T-cell (primary cell): ENCODE measurements at regions not wholly inside any gene's neighbourhood (a gene's known extent, or its start where the extent isn't known, plus 50 kb on each side); places are given as distances from the start of the nearest gene placed in this dataset.

Experiments
- ATAC-seq, 4 experiments: fragments of 200-7000 bp in 3 of 4; fragments of 150-1000 bp in 1 of 4; cut with Tn5 transposase; replicated peaks in 1 of 4; 1 replicate in 3 of 4; 2 replicates in 1 of 4; pipeline ENCODE4 v1.10.0; 2021; ENCODE audit warnings: moderate library complexity in 3 of 4, mild to moderate bottlenecking in 2 of 4, moderate number of reproducible peaks in 1 of 4
- CTCF ChIA-PET, 2 donors: fragments of 300-600 bp; sonication (Branson Sonifier 250); formaldehyde crosslinking; loops; one replicate each; lab custom pipeline; 2022; ENCODE audit warnings: antibody characterized with exemption in 2 of 2; lab: Charles Lee
- POLR2A ChIA-PET, 2 donors: fragments of 300-600 bp; sonication (Branson Sonifier 250); formaldehyde crosslinking; loops; one replicate each; lab custom pipeline; 2022; ENCODE audit warnings: antibody characterized with exemption in 2 of 2; lab: Charles Lee
- DNase-seq, 35 experiments: peaks; one replicate each; pipeline versions ENCODE4 v3.0.0 to v3.0.0-alpha.2; 2013 to 2023
- H3K27ac ChIP-seq: one replicate; pipeline ENCODE4 v1.5.1; 2013; ENCODE audit warnings: low read length
- H3K27me3 ChIP-seq, 2 experiments: replicated peaks in 1 of 2; 1 replicate in 1 of 2; 2 replicates in 1 of 2; pipeline versions ENCODE4 v1.6.1 to v1.7.0; 2013; ENCODE audit warnings: low read length in 1 of 2, mixed read lengths in 1 of 2; ENCODE audit not compliant: control insufficient read depth in 2 of 2, insufficient read depth in 2 of 2; ENCODE audit errors: extremely low read depth in 1 of 2
- H3K36me3 ChIP-seq, 2 donors: 1 replicate in 1 of 2; 2 replicates in 1 of 2; pipeline versions ENCODE4 v1.6.1 to v1.7.0; 2013; ENCODE audit warnings: low read length in 1 of 2; ENCODE audit not compliant: control insufficient read depth in 2 of 2, insufficient read depth in 1 of 2; ENCODE audit errors: extremely low read depth in 1 of 2
- H3K4me1 ChIP-seq, 2 experiments: 1 replicate in 1 of 2; 2 replicates in 1 of 2; pipeline versions ENCODE4 v1.6.1 to v1.7.0; 2013; ENCODE audit warnings: low read length in 2 of 2, mixed read lengths in 1 of 2; ENCODE audit not compliant: insufficient read depth in 2 of 2, control insufficient read depth in 1 of 2; ENCODE audit errors: extremely low read depth in 1 of 2
- H3K4me3 ChIP-seq, 2 donors: 1 replicate in 1 of 2; 2 replicates in 1 of 2; pipeline versions ENCODE4 v1.5.1 to v1.7.0; 2013; ENCODE audit warnings: mild to moderate bottlenecking in 2 of 2, low read length in 1 of 2, moderate library complexity in 1 of 2; ENCODE audit not compliant: control insufficient read depth in 1 of 2; ENCODE audit errors: extremely low read depth in 1 of 2
- H3K9me3 ChIP-seq: 2 replicates; pipeline ENCODE4 v1.7.0; 2013
- H3K27ac Mint-ChIP-seq, 2 donors: one replicate each; pipeline ENCODE4 v1.8.0; 2020 to 2021; ENCODE audit warnings: mild to moderate bottlenecking in 2 of 2, mixed read lengths in 2 of 2
- H3K27me3 Mint-ChIP-seq, 2 donors: one replicate each; pipeline ENCODE4 v1.8.0; 2021 to 2022; ENCODE audit warnings: mixed read lengths in 2 of 2
- H3K36me3 Mint-ChIP-seq: one replicate; pipeline ENCODE4 v1.8.0; 2021; ENCODE audit warnings: mixed read lengths
- H3K4me1 Mint-ChIP-seq, 3 donors: one replicate each; pipeline ENCODE4 v1.8.0; 2020 to 2022; ENCODE audit warnings: mixed read lengths in 3 of 3, mild to moderate bottlenecking in 1 of 3
- H3K4me3 Mint-ChIP-seq, 3 donors: one replicate each; pipeline ENCODE4 v1.8.0; 2020 to 2022; ENCODE audit warnings: mild to moderate bottlenecking in 3 of 3, mixed read lengths in 3 of 3, moderate library complexity in 3 of 3
- H3K9me3 Mint-ChIP-seq, 3 donors: one replicate each; pipeline ENCODE4 v1.8.0; 2020 to 2022; ENCODE audit warnings: mixed read lengths in 3 of 3
- WGBS: methylation state at CpG from one replicate; pipeline ENCODE4 v1.1.5; 2013; ENCODE audit warnings: missing lambda C conversion rate; ENCODE audit not compliant: insufficient coverage; 5-methylcytosine and 5-hydroxymethylcytosine counted together

GRCh38 chr20:22341508-22341907 is 242.9 kb downstream of the FOXA2 start:
- CTCF ChIA-PET: interaction anchor here in 1 of 2 donors (0.9 kb wide), 1 partner anchor 9 kb away, joined by 3 read pairs; no protein-coding TSS in a partner anchor
- Histone ChIP-seq H3K4me1 (no peaks in the 10 kb centered on the region), H3K36me3 (no peaks in the 10 kb centered on the region), H3K9me3 (no peaks in the 10 kb centered on the region), H3K4me3 (no peak overlapping the region), H3K27me3 (no peaks in the 10 kb centered on the region), H3K27ac (no peak overlapping the region)
- no peak overlapping the region for H3K27ac Mint-ChIP-seq
- no peaks in the 10 kb centered on the region for H3K9me3 Mint-ChIP-seq
- ATAC-seq (no peak), DNase-seq (no peak)
- WGBS: 92% methylated on average over 2 of the region's 6 CpGs
- H3K4me3 Mint-ChIP-seq: no peak overlapping the region
- H3K4me1 Mint-ChIP-seq: peaks cover 0 to 5% (median 4%) of the 10 kb centered on the region in 3 donors
- POLR2A ChIA-PET: no interaction called here
- H3K36me3 Mint-ChIP-seq: no peaks in the 10 kb centered on the region
- peaks cover 3 to 11% of the 10 kb centered on the region in 2 donors for H3K27me3 Mint-ChIP-seq

- H3K4me1 Mint-ChIP-seq: peaks cover 0 to 5% (median 4%) of the 10 kb centered on the region in 3 donors
- no peak for DNase-seq
- peaks cover 3 to 11% of the 10 kb centered on the region in 2 donors for H3K27me3 Mint-ChIP-seq
- H3K27ac ChIP-seq: no peak overlapping the region
- ChIA-PET CTCF (interaction anchor here in 1 of 2 donors (0.5 to 0.9 kb wide), 2 partner anchors 11 to 128 kb away, joined by 4 to 8 read pairs; no protein-coding TSS in a partner anchor), POLR2A (no interaction called here)
- no peaks in the 10 kb centered on the region for H3K4me1 ChIP-seq
- H3K4me3 Mint-ChIP-seq: no peak overlapping the region
- no peak overlapping the region for H3K4me3 ChIP-seq
- WGBS: 82% methylated on average over 3 of the region's 5 CpGs
- no peak for ATAC-seq
- H3K36me3 Mint-ChIP-seq: no peaks in the 10 kb centered on the region
- H3K9me3 Mint-ChIP-seq: no peaks in the 10 kb centered on the region
- H3K27ac Mint-ChIP-seq: no peak overlapping the region
- H3K27me3 ChIP-seq: no peaks in the 10 kb centered on the region
- no peaks in the 10 kb centered on the region for H3K36me3 ChIP-seq
- H3K9me3 ChIP-seq: no peaks in the 10 kb centered on the region
Measured at GRCh38 chr20:22339946-22340345, 244.4 kb downstream of the FOXA2 start.

- Mint-ChIP-seq H3K4me1 (peaks cover 0 to 5% (median 4%) of the 10 kb centered on the region in 3 donors), H3K27ac (no peak overlapping the region), H3K36me3 (no peaks in the 10 kb centered on the region), H3K9me3 (no peaks in the 10 kb centered on the region), H3K4me3 (peak overlapping the region in 1 of 3 donors; percentile 46), H3K27me3 (peaks cover 3 to 11% of the 10 kb centered on the region in 2 donors)
- Histone ChIP-seq H3K4me1 (no peaks in the 10 kb centered on the region), H3K27ac (no peak overlapping the region), H3K36me3 (no peaks in the 10 kb centered on the region), H3K27me3 (no peaks in the 10 kb centered on the region), H3K4me3 (no peak overlapping the region), H3K9me3 (no peaks in the 10 kb centered on the region)
- ATAC-seq (no peak), DNase-seq (peak in 7 of 35 experiments; percentile 5 to 47 (median 7))
- CTCF ChIA-PET: interaction anchor here in 1 of 2 donors (0.5 to 0.9 kb wide), 3 partner anchors 129 to 436 kb away, joined by 3 to 8 read pairs (median 5); no protein-coding TSS in a partner anchor
- POLR2A ChIA-PET: no interaction called here
- 0% methylated on average over 1 of the region's 12 CpGs for WGBS
Measured at GRCh38 chr20:22339091-22339881, 245.1 kb downstream of the FOXA2 start.

GRCh38 chr20:22338140-22338708 is 246.1 kb downstream of the FOXA2 start:
- no peaks in the 10 kb centered on the region for H3K4me1 ChIP-seq
- no peaks in the 10 kb centered on the region for H3K9me3 Mint-ChIP-seq
- H3K36me3 ChIP-seq: no peaks in the 10 kb centered on the region
- peaks cover 3 to 11% of the 10 kb centered on the region in 2 donors for H3K27me3 Mint-ChIP-seq
- ATAC-seq (no peak), DNase-seq (no peak)
- no peak overlapping the region for H3K27ac ChIP-seq
- H3K4me3 Mint-ChIP-seq: no peak overlapping the region
- POLR2A ChIA-PET: no interaction called here
- H3K4me1 Mint-ChIP-seq: peaks cover 0 to 5% (median 4%) of the 10 kb centered on the region in 3 donors
- no peak overlapping the region for H3K27ac Mint-ChIP-seq
- no peaks in the 10 kb centered on the region for H3K36me3 Mint-ChIP-seq
- CTCF ChIA-PET: interaction anchor here in 1 of 2 donors (0.9 kb wide), 1 partner anchor 347 kb away, joined by 5 read pairs; no protein-coding TSS in a partner anchor
- H3K27me3 ChIP-seq: no peaks in the 10 kb centered on the region
- no peaks in the 10 kb centered on the region for H3K9me3 ChIP-seq
- H3K4me3 ChIP-seq: no peak overlapping the region
- WGBS: 31% methylated on average over 2 of the region's 6 CpGs

GRCh38 chr20:22335210-22335609 is 249.2 kb downstream of the FOXA2 start:
- H3K27me3 Mint-ChIP-seq: peaks cover 9 to 27% of the 10 kb centered on the region in 2 donors
- Histone ChIP-seq H3K27ac (no peak overlapping the region), H3K4me1 (no peaks in the 10 kb centered on the region)

GRCh38 chr20:22333885-22334545 is 250.4 kb downstream of the FOXA2 start:
- H3K4me3 Mint-ChIP-seq: no peak overlapping the region
- ChIA-PET CTCF (no interaction called here), POLR2A (no interaction called here)
- H3K4me3 ChIP-seq: no peak overlapping the region
- no peaks in the 10 kb centered on the region for H3K4me1 ChIP-seq
- peak in 1 of 4 experiments; percentile 45 for ATAC-seq
- H3K36me3 Mint-ChIP-seq: no peaks in the 10 kb centered on the region
- no peaks in the 10 kb centered on the region for H3K9me3 Mint-ChIP-seq
- peaks cover 0 to 2% (median under 1%) of the 10 kb centered on the region in 3 donors for H3K4me1 Mint-ChIP-seq
- peaks cover 9 to 27% of the 10 kb centered on the region in 2 donors for H3K27me3 Mint-ChIP-seq
- no peaks in the 10 kb centered on the region for H3K36me3 ChIP-seq
- 56% methylated on average over 16 of the region's 19 CpGs for WGBS
- H3K27me3 ChIP-seq: peaks cover 0 to 3% of the 10 kb centered on the region in 2 experiments
- H3K27ac ChIP-seq: no peak overlapping the region
- DNase-seq: peak in 15 of 35 experiments; percentile 1 to 43 (median 6)
- H3K9me3 ChIP-seq: no peaks in the 10 kb centered on the region
- no peak overlapping the region for H3K27ac Mint-ChIP-seq

More at GRCh38 chr20:22335210-22335609, 249.2 kb downstream of the FOXA2 start:
- ChIA-PET POLR2A (no interaction called here), CTCF (interaction anchor here in 1 of 2 donors (0.6 to 0.7 kb wide), 2 partner anchors 77 to 682 kb away, joined by 7 to 8 read pairs; no protein-coding TSS in a partner anchor)
- DNase-seq (no peak), ATAC-seq (no peak)
- H3K9me3 Mint-ChIP-seq: no peaks in the 10 kb centered on the region
- no peak overlapping the region for H3K27ac Mint-ChIP-seq
- H3K4me3 Mint-ChIP-seq: no peak overlapping the region
- H3K36me3 Mint-ChIP-seq: no peaks in the 10 kb centered on the region
- H3K4me1 Mint-ChIP-seq: peaks cover 0 to 5% (median 4%) of the 10 kb centered on the region in 3 donors
- Histone ChIP-seq H3K36me3 (no peaks in the 10 kb centered on the region), H3K4me3 (no peak overlapping the region), H3K9me3 (no peaks in the 10 kb centered on the region), H3K27me3 (peaks cover 0 to 3% of the 10 kb centered on the region in 2 experiments)
- no CpG with 5 or more reads among the region's 4 CpGs for WGBS
